Stomach (tissue), 4 donors: ENCODE measurements at regions not wholly inside any gene's neighbourhood (a gene's known extent, or its start where the extent isn't known, plus 50 kb on each side); places are given as distances from the start of the nearest gene placed in this dataset.

ENCODE experiments used
- EP300 ChIP-seq: sonication (generic); formaldehyde crosslinking; IDR thresholded peaks from one replicate; pipeline ENCODE4 v1.6.1; 2017; ENCODE audit warnings: antibody characterized with exemption
- POLR2A ChIP-seq, 4 donors: fragments of 450-650 bp; IDR thresholded peaks; one replicate each; pipeline ENCODE4 v1.6.1; 2016; ENCODE audit warnings: antibody characterized with exemption in 4 of 4, control low read depth in 2 of 4, mild to moderate bottlenecking in 1 of 4, moderate library complexity in 1 of 4
- TF ChIP-seq, protein P1 (sequence below), 7 experiments: fragments of 450-650 bp in 4 of 7; fragments of 200-600 bp in 3 of 7; sonication (generic) in 3 of 7; IDR thresholded peaks; one replicate each; pipeline ENCODE4 v1.5.1; 2016 to 2019; ENCODE audit warnings: antibody characterized with exemption in 7 of 7, control low read depth in 2 of 7, mild to moderate bottlenecking in 1 of 7

GRCh38 chr10:129236274-129236691, 230.8 kb upstream of the MGMT start:
- TF ChIP-seq POLR2A (IDR thresholded peaks at IDR 0.05) (no peak), EP300 (no peak)
- TF ChIP-seq, protein P1, sequence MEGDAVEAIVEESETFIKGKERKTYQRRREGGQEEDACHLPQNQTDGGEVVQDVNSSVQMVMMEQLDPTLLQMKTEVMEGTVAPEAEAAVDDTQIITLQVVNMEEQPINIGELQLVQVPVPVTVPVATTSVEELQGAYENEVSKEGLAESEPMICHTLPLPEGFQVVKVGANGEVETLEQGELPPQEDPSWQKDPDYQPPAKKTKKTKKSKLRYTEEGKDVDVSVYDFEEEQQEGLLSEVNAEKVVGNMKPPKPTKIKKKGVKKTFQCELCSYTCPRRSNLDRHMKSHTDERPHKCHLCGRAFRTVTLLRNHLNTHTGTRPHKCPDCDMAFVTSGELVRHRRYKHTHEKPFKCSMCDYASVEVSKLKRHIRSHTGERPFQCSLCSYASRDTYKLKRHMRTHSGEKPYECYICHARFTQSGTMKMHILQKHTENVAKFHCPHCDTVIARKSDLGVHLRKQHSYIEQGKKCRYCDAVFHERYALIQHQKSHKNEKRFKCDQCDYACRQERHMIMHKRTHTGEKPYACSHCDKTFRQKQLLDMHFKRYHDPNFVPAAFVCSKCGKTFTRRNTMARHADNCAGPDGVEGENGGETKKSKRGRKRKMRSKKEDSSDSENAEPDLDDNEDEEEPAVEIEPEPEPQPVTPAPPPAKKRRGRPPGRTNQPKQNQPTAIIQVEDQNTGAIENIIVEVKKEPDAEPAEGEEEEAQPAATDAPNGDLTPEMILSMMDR (IDR thresholded peaks at IDR 0.05): no peak
